Loucy (cell line): ENCODE measurements at regions not wholly inside any gene's neighbourhood (a gene's known extent, or its start where the extent isn't known, plus 50 kb on each side); places are given as distances from the start of the nearest gene placed in this dataset.

Experiments used
- CTCF ChIP-seq: fragments of 200-600 bp; sonication (generic); conservative IDR thresholded peaks from 2 replicates; pipeline ENCODE4 v1.5.1; 2014; ENCODE audit warnings: mild to moderate bottlenecking, antibody characterized with exemption, low read length
- EZH2phosphoT487 ChIP-seq: fragments of 200-600 bp; IDR thresholded peaks from 2 replicates; pipeline ENCODE4 v1.6.1; 2018; ENCODE audit warnings: antibody characterized with exemption, mild to moderate bottlenecking, moderate library complexity, borderline replicate concordance

DNA sequence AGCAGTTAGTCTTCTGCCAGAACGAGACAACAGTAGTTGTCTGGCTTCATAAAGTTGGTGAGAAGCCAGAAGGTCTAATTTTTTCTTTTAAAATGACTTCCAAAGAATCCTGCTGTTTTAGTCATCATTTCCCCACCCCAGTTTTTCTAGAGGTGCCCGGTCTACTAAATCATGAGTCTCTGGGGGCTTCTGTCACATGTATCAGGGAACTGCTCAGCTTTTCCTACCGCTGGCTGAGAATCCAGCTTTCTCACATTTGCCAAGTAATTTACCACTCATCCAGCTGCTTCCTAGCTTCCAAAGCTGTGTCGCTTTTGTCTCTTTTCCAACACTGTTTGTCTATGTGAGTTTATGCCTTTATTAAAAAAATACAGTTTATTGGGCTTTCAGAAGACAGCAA, 183.3 kb downstream of the NSUN3 start:
- TF ChIP-seq CTCF (no peak), EZH2phosphoT487 (no peak)
